ENCODE measurements at regions not wholly inside any gene's neighbourhood (a gene's known extent, or its start where the extent isn't known, plus 50 kb on each side); places are given as distances from the start of the nearest gene placed in this dataset.
"Not testable (repeated sequence)": the region's sequence is repeated elsewhere in the genome, so short reads cannot be mapped to it uniquely, and the experiment has no call there.

- not testable (repeated sequence) for DNase-seq (ENCODE audit: low spot score)
Measured at GRCh38 chr4:67412153-67412712, 133.1 kb downstream of the CENPC start.

- no peak for DNase-seq (ENCODE audit: low spot score)
Measured at GRCh38 chr4:67403342-67403741, 142.0 kb downstream of the CENPC start.

GRCh38 chr4:67401902-67402301 lies 143.4 kb downstream of the CENPC start:
- DNase-seq (ENCODE audit: low spot score) = no peak

DNA sequence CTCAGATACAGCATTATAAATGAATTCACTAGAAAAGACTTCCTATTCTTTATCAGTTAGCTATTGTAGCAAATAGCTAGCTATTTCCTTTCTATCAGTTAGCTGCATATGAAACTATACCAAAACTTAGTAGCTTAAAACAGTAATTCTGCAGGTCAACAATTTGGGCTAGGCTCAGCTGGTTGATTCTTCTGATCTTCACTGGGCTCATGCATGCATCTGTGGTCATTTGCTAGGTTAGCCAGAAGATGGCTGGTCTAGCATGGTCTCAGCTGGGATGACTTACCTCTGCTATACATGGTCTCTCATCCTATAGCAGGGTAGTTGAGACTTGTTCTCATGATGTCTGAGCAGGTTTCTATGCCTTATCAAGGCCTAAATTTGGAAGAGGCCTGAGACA lies 147.4 kb downstream of the CENPC start:
- no peak for DNase-seq (ENCODE audit: low spot score)

DNA sequence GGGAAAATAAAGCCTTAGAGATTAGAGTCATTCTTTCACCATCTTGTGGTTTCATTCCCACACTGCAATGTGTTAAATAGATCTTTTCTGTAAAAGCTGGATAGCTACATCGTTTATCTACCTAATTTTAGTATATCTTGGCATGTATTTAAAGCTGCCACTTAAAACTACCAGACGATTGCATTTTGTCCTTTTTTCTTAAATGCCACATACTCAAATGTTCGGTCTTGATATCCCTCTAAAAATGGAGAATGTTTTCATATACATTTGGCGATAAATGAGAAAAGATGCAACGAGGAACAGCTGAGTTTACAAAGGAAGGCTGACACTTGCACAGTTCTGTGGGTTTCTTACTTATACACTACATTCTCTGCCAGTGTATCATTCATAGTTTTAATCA lies 148.3 kb downstream of the CENPC start:
- DNase-seq (ENCODE audit: low spot score) = no peak

- no peak for DNase-seq (ENCODE audit: low spot score)
Measured at GRCh38 chr4:67396008-67396407, 149.3 kb downstream of the CENPC start.

GRCh38 chr4:67394879-67395278 lies 150.4 kb downstream of the CENPC start:
- DNase-seq (ENCODE audit: low spot score) = no peak

GRCh38 chr4:67393699-67394281 lies 151.5 kb downstream of the CENPC start:
- peak; percentile 25 for DNase-seq (ENCODE audit: low spot score)

- DNase-seq (ENCODE audit: low spot score) = no peak
Measured at GRCh38 chr4:67393007-67393406, 152.3 kb downstream of the CENPC start.

DNA sequence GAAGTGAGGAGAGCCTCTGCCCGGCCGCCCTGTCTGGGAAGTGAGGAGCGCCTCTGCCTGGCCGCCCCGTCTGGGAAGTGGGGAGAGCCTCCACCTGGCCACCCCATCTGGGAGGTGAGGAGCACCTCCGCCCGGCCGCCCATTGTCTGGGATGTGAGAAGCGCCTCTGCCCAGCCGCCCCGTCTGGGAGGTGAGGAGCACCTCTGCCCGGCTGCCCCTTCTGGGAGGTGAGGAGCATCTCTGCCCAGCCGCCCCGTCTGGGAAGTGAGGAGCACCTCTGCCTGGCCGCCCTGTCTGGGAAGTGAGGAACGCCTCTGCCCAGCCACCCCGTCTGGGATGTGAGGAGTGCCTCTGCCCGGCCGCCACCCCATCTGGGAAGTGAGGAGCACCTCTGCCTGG lies 163.9 kb downstream of the CENPC start:
- DNase-seq (ENCODE audit: low spot score) = not testable (repeated sequence)

DNA sequence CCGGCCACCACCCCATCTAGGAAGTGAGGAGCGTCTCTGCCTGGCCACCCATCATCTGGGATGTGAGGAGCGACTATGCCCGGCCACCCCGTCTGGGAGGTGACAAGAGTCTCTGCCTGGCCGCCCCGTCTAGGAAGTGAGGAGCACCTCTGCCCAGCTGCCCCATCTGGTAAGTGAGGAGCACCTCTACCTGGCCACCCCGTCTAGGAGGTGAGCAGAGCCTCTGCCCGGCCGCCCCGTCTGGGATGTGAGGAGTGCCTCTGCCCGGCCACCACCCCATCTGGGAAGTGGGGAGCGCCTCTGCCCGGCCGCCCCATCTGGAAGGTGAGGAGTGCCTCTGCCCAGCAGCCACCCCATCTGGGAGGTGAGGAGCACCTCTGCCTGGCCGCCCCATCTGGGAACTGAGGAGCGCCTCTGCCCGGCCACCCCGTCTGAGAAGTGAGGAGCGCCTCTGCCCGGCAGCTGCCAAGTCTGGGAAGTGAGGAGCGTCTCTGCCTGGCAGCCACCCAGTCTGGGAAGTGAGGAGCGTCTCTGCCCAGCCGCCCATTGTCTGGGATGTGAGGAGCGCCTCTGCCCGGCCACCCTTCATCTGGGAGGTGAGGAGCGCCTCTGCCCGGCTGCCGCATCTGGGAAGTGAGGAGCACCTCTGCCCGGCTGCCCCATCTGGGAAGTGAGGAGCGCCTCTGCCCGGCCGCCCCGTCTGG lies 164.4 kb downstream of the CENPC start:
- not testable (repeated sequence) for DNase-seq (ENCODE audit: low spot score)

- no peak for DNase-seq (ENCODE audit: low spot score)
Measured at GRCh38 chr4:67380154-67380553, 165.1 kb downstream of the CENPC start.

GRCh38 chr4:67375291-67375690 lies 170.0 kb downstream of the CENPC start:
- DNase-seq (ENCODE audit: low spot score) = no peak

DNA sequence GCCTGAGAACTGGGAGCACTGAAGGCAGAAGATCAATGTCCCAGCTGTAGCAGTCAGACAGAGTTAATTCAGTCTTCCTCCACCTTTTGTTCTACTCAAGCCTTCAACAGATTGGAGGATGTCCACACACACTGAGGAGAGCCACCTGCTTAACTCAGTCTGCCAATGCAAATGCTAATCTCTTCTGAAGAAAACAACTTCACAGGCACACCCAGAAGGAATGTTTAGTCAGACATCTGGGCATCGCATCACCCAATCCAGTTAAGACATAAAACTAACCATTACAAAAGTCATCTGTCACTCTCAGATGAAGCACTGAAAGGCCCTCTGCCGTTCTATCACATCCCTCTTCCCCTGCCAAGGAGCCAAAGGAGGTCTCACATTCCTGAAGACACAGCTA lies 173.7 kb downstream of the CENPC start:
- DNase-seq (ENCODE audit: low spot score) = no peak

- DNase-seq (ENCODE audit: low spot score) = no peak
Measured at GRCh38 chr4:67366311-67366861, 178.9 kb downstream of the CENPC start.

- DNase-seq (ENCODE audit: low spot score) = no peak
Measured at GRCh38 chr4:67365661-67366245, 179.6 kb downstream of the CENPC start.

DNA sequence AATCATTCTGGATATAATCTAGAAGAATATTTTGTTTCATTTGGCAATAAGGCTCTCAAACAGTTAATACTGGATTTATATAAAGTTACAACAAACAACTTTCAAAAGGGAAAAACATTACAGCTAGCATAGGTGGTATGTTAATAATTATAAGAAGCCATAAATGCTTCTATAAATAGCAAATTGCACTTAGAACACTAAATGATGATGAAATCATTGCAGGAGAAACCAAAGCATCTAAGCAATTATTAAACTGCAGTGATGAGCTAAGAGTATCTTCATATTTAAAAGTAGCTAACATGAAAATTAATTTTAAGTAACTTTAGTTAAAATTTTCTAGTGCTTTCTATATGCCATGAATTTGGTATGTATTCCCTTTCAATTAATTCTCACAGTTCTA lies 189.5 kb downstream of the CENPC start:
- no peak for DNase-seq (ENCODE audit: low spot score)

DNA sequence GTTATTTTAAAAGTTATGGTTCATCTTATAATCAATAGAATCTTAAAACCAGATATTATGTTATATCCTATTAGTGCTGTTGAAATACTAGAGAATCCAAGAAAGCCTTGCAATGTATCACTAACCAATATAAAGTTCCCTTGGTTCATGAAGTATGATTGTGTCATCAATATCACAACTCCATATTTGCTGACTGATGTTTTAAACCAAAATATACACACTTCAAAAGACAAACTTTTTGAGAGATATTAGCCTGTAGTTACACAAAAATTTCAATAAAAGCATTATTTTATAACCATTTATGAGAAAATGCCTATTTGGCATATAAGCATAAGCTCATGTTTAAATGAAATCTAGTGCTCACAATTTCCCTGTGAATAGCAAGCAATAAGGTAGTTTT lies 198.6 kb downstream of the CENPC start:
- no peak for DNase-seq (ENCODE audit: low spot score)

DNA sequence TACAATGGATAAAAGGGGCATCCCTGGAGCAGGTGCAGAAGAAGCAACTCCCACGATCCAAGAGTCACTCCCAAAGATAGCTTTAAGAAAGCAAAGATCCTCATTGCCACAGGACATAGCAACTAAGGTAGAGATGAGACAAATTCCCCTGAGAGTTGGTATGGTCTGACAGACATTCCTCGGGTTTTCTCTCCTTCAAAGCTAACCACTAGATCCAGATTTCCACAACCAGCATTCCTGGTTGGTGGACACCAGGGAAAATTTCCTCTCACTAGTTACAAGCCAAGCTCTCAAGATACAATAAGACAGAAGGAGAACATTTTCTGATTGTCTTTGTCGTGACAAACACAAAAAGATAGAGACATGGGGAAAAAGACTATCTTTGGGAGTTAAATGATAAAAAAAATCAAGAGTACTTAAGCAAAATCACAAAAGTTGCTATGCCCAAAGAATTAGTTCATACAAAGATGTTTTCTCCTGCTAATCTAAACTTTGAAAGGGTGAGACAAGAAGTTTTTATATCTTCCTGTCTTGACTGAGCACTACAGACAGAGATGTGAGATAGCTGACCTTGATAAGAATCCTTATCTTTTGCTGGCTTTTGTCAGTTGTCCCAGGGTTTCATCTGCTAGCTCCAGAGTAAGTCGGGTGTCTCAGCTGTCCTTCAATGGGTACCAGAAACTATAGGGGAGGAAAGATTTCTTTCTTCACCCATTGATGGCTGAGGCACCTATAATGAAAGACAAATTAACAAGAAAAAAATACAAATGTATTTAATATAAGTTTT lies 200.5 kb downstream of the CENPC start:
- DNase-seq (ENCODE audit: low spot score) = no peak

DNA sequence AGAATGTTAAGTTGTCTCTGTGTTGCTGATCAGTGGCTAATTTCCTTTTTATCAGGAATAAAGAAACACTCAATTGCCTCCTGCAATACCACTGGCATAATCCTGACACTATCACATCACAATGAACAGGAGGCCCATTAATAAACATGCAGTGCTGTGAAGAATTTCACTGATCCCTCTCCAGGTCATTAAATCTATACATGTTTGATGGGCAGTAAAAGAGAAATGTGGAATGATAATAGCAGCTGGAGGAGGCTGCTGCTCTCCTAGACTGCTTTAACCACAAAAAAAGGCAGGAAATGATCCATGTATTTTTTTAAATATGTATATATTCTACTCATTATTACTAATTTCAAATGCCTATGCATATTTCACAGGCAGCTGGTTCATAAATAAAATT lies 202.1 kb downstream of the CENPC start:
- no peak for DNase-seq (ENCODE audit: low spot score)

DNA sequence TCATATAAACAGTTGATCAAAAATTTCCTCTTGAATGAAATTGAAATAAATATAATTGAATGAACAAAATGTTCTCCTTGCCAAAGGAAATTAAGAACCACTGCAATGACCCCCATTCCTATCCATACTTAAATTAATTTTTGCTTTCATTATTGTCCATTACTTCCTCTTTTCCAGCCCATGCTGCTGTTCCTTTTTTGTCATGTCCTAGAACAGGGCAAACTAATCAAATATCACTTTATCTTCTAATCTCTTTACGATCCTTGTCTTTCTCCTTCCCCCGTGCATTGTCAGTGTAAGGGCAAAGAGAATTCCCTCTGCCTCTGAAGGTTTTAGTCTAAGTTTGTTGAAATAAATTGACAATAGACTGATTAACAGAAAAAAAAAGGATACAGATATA lies 203.0 kb downstream of the CENPC start:
- no peak for DNase-seq (ENCODE audit: low spot score)

DNA sequence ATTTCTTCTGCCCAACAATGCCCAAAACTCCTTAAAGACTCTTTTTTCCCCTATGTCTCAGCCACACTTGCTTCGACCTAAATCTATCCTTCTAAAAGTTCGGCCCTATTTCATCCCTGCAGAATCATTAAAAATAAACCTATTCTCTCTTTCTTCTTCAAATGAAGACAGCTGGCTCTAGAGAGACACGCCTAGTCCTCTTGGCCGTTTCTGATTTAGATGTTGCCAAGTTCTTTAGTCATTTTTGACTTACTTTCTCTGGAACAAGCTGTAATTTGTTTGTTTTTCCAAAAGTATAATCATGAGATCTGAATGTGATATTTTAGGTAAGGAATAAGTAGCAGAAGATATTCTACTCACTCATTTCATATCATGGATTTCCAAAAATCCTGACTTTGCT lies 211.6 kb downstream of the CENPC start:
- DNase-seq (ENCODE audit: low spot score) = no peak

Data from iPS-NIHi11 (cell line).